Heart left ventricle (tissue), 16 donors: ENCODE measurements at regions not wholly inside any gene's neighbourhood (a gene's known extent, or its start where the extent isn't known, plus 50 kb on each side); places are given as distances from the start of the nearest gene placed in this dataset.
A peak's percentile ranks its signal among the peaks of the same experiment; 100 is the strongest.

Experiments
- ATAC-seq, 4 donors: fragments of 200-7000 bp; cut with Tn5 transposase; one replicate each; pipeline ENCODE4 v1.9.1; 2020 to 2022; ENCODE audit warnings: moderate library complexity in 4 of 4, mild to moderate bottlenecking in 3 of 4, moderate number of reproducible peaks in 1 of 4
- DNase-seq, 5 donors: peaks; one replicate each; pipeline ENCODE4 v3.0.0-alpha.2; 2020
- H3K27ac ChIP-seq, 12 donors: fragments of 200-600 bp; sonication (generic) in 4 of 12; one replicate each; pipeline versions ENCODE4 v1.5.0 to v1.8.0; 2016 to 2022; ENCODE audit warnings: mild to moderate bottlenecking in 2 of 12
- H3K27me3 ChIP-seq, 9 donors: fragments of 200-600 bp; sonication (generic) in 2 of 9; one replicate each; pipeline versions ENCODE4 v1.5.1 to v1.8.0; 2016 to 2022; ENCODE audit warnings: mild to moderate bottlenecking in 3 of 9
- H3K36me3 ChIP-seq, 9 donors: fragments of 200-600 bp; sonication (generic) in 2 of 9; one replicate each; pipeline versions ENCODE4 v1.5.0 to v1.8.0; 2018 to 2022; ENCODE audit warnings: mild to moderate bottlenecking in 2 of 9
- H3K4me1 ChIP-seq, 12 donors: fragments of 200-600 bp; sonication (generic) in 4 of 12; one replicate each; pipeline versions ENCODE4 v1.5.0 to v1.8.0; 2016 to 2022; ENCODE audit warnings: mild to moderate bottlenecking in 3 of 12
- H3K4me3 ChIP-seq, 12 donors: fragments of 200-600 bp; sonication (generic) in 4 of 12; one replicate each; pipeline versions ENCODE4 v1.5.0 to v1.8.0; 2017 to 2022; ENCODE audit warnings: mild to moderate bottlenecking in 9 of 12, moderate library complexity in 4 of 12
- H3K9me3 ChIP-seq, 12 donors: fragments of 200-600 bp; sonication (generic) in 4 of 12; one replicate each; pipeline versions ENCODE4 v1.5.0 to v1.8.0; 2016 to 2022; ENCODE audit warnings: mild to moderate bottlenecking in 1 of 12
- POLR2A ChIP-seq, 2 donors: fragments of 450-650 bp; IDR thresholded peaks; one replicate each; pipeline ENCODE4 v1.6.1; 2017; ENCODE audit warnings: antibody characterized with exemption in 2 of 2, mild to moderate bottlenecking in 2 of 2, moderate library complexity in 2 of 2
- WGBS, 4 donors: extraction: QIAGEN DNeasy Blood & Tissue Kit in 2 of 4; methylation state at CpG; one replicate each; pipeline versions ENCODE4 v1.1.5 to v1.1.7; 2013 to 2018; 5-methylcytosine and 5-hydroxymethylcytosine counted together
- intact Hi-C, 10 donors: fragments of 100-400 bp; cut with DNase I; formaldehyde crosslinking; loops; one replicate each; pipeline versions ENCODE4 v1.11.1 to v1.14.2; 2022
- TF ChIP-seq, protein P1 (sequence below), 12 donors: fragments of 200-600 bp; sonication (generic) in 4 of 12; IDR thresholded peaks; one replicate each; pipeline versions ENCODE4 v1.5.0 to v1.8.0; 2018 to 2022; ENCODE audit warnings: antibody characterized with exemption in 12 of 12, mild to moderate bottlenecking in 5 of 12
- donor health status: ischemic (EF 13 %, LVEDD 7.1; RV severe dilation, severe dysfunction).
- donor health status: healthy with polysubstance abuse.
- donor health status: DM: no; HTN: yes; CAD: no.
- donor health status: DM: no; HTN: no; CAD: no.
- donor health status: ischemic (EF 25% LVEDD 6.9; RV normal size, moderate dysfunction).
- donor health status: ischemic (EF 25% LVEDD 5.7; RV mildly dilated, moderate dysfunction).
- donor health status: healthy.
- donor health status: DM: yes; HTN: yes; CAD: no.
- donor health status: ischemic (EF 35%, LVEDD 5.7; RV mildly dilated, moderate dysfunction).
- donor health status: nonischemic (EF 11% LVEDD 7.7; RV severe dilation, severe dysfunction).
- donor health status: DM: yes; HTN: yes; CAD: no.
- donor health status: PGD.
- donor health status: ischemic (EF 29% LVEDD 5.4; RV normal size, mild dysfunction).
- donor health status: nonischemic (EF 23%, LVEDD 6.1; RV moderate dilation, normal function).

DNA sequence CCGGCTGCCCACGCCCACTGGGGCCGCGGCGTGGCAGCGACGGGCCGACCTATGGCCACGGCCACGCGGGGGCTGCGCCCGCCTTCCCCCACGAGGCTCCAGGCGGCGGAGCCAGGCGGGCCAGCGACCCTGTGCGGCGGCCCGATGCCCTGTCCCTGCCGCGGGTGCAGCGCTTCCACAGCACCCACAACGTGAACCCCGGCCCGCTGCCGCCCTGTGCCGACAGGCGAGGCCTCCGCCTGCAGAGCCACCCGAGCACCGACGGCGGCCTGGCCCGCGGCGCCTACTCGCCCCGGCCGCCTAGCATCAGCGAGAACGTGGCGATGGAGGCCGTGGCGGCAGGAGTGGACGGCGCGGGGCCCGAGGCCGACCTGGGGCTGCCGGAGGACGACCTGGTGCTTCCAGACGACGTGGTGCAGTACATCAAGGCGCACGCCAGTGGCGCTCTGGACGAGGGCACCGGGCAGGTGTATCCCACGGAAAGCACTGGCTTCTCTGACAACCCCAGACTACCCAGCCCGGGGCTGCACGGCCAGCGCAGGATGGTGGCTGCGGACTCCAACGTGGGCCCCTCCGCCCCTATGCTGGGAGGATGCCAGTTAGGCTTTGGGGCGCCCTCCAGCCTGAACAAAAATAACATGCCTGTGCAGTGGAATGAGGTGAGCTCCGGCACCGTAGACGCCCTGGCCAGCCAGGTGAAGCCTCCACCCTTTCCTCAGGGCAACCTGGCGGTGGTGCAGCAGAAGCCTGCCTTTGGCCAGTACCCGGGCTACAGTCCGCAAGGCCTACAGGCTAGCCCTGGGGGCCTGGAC, 253.2 kb downstream of the GLI2 start:
- no peak for ATAC-seq
- no peak overlapping the region for H3K27ac ChIP-seq
- H3K9me3 ChIP-seq, result no peaks in the 10 kb centered on the region
- intact Hi-C loops, result no loop called here
- no peak for TF ChIP-seq POLR2A (IDR thresholded peaks at IDR 0.05)
- TF ChIP-seq, protein P1, sequence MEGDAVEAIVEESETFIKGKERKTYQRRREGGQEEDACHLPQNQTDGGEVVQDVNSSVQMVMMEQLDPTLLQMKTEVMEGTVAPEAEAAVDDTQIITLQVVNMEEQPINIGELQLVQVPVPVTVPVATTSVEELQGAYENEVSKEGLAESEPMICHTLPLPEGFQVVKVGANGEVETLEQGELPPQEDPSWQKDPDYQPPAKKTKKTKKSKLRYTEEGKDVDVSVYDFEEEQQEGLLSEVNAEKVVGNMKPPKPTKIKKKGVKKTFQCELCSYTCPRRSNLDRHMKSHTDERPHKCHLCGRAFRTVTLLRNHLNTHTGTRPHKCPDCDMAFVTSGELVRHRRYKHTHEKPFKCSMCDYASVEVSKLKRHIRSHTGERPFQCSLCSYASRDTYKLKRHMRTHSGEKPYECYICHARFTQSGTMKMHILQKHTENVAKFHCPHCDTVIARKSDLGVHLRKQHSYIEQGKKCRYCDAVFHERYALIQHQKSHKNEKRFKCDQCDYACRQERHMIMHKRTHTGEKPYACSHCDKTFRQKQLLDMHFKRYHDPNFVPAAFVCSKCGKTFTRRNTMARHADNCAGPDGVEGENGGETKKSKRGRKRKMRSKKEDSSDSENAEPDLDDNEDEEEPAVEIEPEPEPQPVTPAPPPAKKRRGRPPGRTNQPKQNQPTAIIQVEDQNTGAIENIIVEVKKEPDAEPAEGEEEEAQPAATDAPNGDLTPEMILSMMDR (IDR thresholded peaks at IDR 0.05), result no peak
- H3K36me3 ChIP-seq, result peaks cover 0 to 18% (median 0%) of the 10 kb centered on the region in 9 donors
- H3K27me3 ChIP-seq, result no peaks in the 10 kb centered on the region
- 95 to 98% (median 96%) methylated on average over 28 to 74 of the region's 74 CpGs for WGBS, 4 donors
- no peak overlapping the region for H3K4me3 ChIP-seq
- H3K4me1 ChIP-seq, result no peaks in the 10 kb centered on the region
- DNase-seq, result no peak

GRCh38 chr2:120989512-120990441, 254.1 kb downstream of the GLI2 start:
- Histone ChIP-seq H3K36me3 (peaks cover 0 to 18% (median 0%) of the 10 kb centered on the region in 9 donors), H3K9me3 (no peaks in the 10 kb centered on the region), H3K27ac (no peak overlapping the region), H3K4me3 (no peak overlapping the region), H3K27me3 (no peaks in the 10 kb centered on the region), H3K4me1 (no peaks in the 10 kb centered on the region)
- peak in 1 of 5 donors; percentile 2 for DNase-seq
- TF ChIP-seq, protein P1 (IDR thresholded peaks at IDR 0.05), result no peak
- no peak for TF ChIP-seq POLR2A (IDR thresholded peaks at IDR 0.05)
- intact Hi-C loops, result no loop called here
- WGBS, 4 donors, result 91 to 94% (median 92%) methylated on average over 19 to 26 of the region's 26 CpGs
- ATAC-seq, result no peak

- Histone ChIP-seq H3K9me3 (no peaks in the 10 kb centered on the region), H3K4me1 (no peaks in the 10 kb centered on the region), H3K27ac (no peak overlapping the region), H3K4me3 (no peak overlapping the region), H3K36me3 (peaks cover 0 to 18% (median 0%) of the 10 kb centered on the region in 9 donors), H3K27me3 (no peaks in the 10 kb centered on the region)
- intact Hi-C loops, result no loop called here
- TF ChIP-seq POLR2A (IDR thresholded peaks at IDR 0.05), result no peak
- TF ChIP-seq, protein P1 (IDR thresholded peaks at IDR 0.05), result no peak
- 93 to 97% (median 95%) methylated on average over 15 of the region's 15 CpGs for WGBS, 4 donors
- no peak for ATAC-seq
- DNase-seq, result no peak
Measured at GRCh38 chr2:120990451-120990871, 254.8 kb downstream of the GLI2 start.

DNA sequence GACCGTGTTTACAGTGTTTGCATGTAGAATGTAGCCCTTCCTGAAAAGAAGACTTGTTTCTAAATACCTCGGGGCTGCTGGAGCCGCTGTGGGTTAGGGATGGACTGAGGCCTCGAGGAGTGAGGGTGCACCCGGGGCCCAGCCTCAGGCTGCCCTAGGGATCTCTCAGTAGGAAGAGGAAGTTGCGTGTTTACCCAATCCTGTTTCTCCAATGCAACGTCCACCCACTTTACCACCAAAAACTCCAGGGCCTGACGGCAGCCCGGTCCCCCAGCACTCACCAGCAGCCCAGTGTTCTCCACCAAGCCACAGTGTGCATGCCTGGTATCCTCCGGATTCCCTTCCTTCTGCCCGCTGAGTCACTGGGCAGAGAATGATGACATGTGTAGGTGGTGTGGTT, 255.8 kb downstream of the GLI2 start:
- peaks cover 0 to 11% (median 0%) of the 10 kb centered on the region in 9 donors for H3K36me3 ChIP-seq
- 85 to 87% (median 86%) methylated on average over 9 to 11 of the region's 11 CpGs for WGBS, 4 donors
- intact Hi-C loops, result no loop called here

More for the DNA sequence above, 255.8 kb downstream of the GLI2 start:
- Histone ChIP-seq H3K9me3 (no peaks in the 10 kb centered on the region), H3K27me3 (no peaks in the 10 kb centered on the region), H3K4me1 (no peaks in the 10 kb centered on the region), H3K4me3 (no peak overlapping the region), H3K27ac (no peak overlapping the region)
- DNase-seq (no peak), ATAC-seq (no peak)
- no peak for TF ChIP-seq POLR2A (IDR thresholded peaks at IDR 0.05)
- TF ChIP-seq, protein P1 (IDR thresholded peaks at IDR 0.05), result no peak
